ENCODE measurements at regions not wholly inside any gene's neighbourhood (a gene's known extent, or its start where the extent isn't known, plus 50 kb on each side); places are given as distances from the start of the nearest gene placed in this dataset.

DNA sequence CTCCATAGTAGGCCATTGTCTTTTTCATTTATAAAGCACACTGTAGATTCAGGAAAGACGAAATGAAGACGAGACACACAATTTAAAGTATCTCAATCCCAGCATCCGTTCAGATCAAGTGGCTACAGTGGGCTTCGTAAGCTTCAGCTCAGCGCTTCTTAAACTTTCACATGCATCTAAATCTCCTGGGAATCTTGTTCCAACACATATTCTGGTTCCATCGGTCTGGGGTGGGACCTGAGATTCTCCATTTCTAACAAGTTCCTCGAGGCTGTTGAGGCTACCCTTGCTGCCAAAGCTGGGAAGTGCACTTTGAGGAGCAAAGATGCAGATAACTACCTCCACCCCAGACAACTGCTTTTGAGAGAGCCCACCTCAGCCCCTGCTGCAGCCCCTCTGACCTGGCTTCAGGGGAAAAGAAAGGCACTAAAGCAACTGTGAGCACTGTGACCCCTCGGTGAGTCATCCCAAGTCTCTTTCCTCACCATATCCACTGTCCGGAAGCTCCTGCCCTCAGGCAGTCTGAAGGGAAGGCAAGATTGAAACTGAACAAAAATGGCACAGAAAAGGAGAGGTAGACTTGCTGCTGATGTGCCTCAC lies 201.1 kb upstream of the FBXO11 start (continued):
- TF ChIP-seq, protein P1, sequence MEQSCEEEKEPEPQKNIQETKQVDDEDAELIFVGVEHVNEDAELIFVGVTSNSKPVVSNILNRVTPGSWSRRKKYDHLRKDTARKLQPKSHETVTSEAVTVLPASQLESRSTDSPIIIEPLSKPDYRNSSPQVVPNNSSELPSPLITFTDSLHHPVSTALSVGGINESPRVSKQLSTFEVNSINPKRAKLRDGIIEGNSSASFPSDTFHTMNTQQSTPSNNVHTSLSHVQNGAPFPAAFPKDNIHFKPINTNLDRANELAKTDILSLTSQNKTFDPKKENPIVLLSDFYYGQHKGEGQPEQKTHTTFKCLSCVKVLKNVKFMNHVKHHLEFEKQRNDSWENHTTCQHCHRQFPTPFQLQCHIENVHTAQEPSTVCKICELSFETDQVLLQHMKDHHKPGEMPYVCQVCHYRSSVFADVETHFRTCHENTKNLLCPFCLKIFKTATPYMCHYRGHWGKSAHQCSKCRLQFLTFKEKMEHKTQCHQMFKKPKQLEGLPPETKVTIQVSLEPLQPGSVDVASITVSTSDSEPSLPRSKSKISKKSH (CRISPR knock-in tag; IDR thresholded peaks at IDR 0.05; ENCODE audit: borderline replicate concordance), result no peak
- TF ChIP-seq NFE2L2 (IDR thresholded peaks at IDR 0.05; ENCODE audit: low read length) (no peak), ZFX (CRISPR knock-in tag; IDR thresholded peaks at IDR 0.05; ENCODE audit: low read depth) (no peak), PTBP1 (IDR thresholded peaks at IDR 0.05; ENCODE audit: low read depth, low read length, poor library complexity, severe bottlenecking) (no peak), ZFYVE20 (CRISPR knock-in tag; IDR thresholded peaks at IDR 0.05; ENCODE audit: borderline replicate concordance, low read depth) (no peak), POLR2G (IDR thresholded peaks at IDR 0.05; ENCODE audit: low read depth, low read length) (no peak), ZNF274 (CRISPR knock-in tag; IDR thresholded peaks at IDR 0.05) (no peak), ZNF12 (CRISPR knock-in tag; IDR thresholded peaks at IDR 0.05) (0 out of 2 replicates have a peak, but pooled peaks have one; percentile 49), JUND (CRISPR knock-in tag; IDR thresholded peaks at IDR 0.05) (peak; percentile 64; the same call in 1 of the 2 replicates)
- TF ChIP-seq, protein P2, sequence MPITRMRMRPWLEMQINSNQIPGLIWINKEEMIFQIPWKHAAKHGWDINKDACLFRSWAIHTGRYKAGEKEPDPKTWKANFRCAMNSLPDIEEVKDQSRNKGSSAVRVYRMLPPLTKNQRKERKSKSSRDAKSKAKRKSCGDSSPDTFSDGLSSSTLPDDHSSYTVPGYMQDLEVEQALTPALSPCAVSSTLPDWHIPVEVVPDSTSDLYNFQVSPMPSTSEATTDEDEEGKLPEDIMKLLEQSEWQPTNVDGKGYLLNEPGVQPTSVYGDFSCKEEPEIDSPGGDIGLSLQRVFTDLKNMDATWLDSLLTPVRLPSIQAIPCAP (CRISPR knock-in tag; IDR thresholded peaks at IDR 0.05; ENCODE audit: low read depth), result no peak
- TF ChIP-seq, protein P3, sequence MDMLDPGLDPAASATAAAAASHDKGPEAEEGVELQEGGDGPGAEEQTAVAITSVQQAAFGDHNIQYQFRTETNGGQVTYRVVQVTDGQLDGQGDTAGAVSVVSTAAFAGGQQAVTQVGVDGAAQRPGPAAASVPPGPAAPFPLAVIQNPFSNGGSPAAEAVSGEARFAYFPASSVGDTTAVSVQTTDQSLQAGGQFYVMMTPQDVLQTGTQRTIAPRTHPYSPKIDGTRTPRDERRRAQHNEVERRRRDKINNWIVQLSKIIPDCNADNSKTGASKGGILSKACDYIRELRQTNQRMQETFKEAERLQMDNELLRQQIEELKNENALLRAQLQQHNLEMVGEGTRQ (IDR thresholded peaks at IDR 0.05; ENCODE audit: low read depth, low read length), result no peak
- TF ChIP-seq, protein P3 (CRISPR knock-in tag; IDR thresholded peaks at IDR 0.05; ENCODE audit: borderline replicate concordance), result no peak
- TF ChIP-seq, protein P4, sequence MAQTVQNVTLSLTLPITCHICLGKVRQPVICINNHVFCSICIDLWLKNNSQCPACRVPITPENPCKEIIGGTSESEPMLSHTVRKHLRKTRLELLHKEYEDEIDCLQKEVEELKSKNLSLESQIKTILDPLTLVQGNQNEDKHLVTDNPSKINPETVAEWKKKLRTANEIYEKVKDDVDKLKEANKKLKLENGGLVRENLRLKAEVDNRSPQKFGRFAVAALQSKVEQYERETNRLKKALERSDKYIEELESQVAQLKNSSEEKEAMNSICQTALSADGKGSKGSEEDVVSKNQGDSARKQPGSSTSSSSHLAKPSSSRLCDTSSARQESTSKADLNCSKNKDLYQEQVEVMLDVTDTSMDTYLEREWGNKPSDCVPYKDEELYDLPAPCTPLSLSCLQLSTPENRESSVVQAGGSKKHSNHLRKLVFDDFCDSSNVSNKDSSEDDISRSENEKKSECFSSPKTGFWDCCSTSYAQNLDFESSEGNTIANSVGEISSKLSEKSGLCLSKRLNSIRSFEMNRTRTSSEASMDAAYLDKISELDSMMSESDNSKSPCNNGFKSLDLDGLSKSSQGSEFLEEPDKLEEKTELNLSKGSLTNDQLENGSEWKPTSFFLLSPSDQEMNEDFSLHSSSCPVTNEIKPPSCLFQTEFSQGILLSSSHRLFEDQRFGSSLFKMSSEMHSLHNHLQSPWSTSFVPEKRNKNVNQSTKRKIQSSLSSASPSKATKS (CRISPR knock-in tag; IDR thresholded peaks at IDR 0.05), result no peak
- TF ChIP-seq, protein P5, sequence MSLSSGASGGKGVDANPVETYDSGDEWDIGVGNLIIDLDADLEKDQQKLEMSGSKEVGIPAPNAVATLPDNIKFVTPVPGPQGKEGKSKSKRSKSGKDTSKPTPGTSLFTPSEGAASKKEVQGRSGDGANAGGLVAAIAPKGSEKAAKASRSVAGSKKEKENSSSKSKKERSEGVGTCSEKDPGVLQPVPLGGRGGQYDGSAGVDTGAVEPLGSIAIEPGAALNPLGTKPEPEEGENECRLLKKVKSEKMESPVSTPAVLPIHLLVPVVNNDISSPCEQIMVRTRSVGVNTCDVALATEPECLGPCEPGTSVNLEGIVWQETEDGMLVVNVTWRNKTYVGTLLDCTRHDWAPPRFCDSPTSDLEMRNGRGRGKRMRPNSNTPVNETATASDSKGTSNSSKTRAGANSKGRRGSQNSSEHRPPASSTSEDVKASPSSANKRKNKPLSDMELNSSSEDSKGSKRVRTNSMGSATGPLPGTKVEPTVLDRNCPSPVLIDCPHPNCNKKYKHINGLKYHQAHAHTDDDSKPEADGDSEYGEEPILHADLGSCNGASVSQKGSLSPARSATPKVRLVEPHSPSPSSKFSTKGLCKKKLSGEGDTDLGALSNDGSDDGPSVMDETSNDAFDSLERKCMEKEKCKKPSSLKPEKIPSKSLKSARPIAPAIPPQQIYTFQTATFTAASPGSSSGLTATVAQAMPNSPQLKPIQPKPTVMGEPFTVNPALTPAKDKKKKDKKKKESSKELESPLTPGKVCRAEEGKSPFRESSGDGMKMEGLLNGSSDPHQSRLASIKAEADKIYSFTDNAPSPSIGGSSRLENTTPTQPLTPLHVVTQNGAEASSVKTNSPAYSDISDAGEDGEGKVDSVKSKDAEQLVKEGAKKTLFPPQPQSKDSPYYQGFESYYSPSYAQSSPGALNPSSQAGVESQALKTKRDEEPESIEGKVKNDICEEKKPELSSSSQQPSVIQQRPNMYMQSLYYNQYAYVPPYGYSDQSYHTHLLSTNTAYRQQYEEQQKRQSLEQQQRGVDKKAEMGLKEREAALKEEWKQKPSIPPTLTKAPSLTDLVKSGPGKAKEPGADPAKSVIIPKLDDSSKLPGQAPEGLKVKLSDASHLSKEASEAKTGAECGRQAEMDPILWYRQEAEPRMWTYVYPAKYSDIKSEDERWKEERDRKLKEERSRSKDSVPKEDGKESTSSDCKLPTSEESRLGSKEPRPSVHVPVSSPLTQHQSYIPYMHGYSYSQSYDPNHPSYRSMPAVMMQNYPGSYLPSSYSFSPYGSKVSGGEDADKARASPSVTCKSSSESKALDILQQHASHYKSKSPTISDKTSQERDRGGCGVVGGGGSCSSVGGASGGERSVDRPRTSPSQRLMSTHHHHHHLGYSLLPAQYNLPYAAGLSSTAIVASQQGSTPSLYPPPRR (CRISPR knock-in tag; IDR thresholded peaks at IDR 0.05; ENCODE audit: borderline replicate concordance), result no peak
- TF ChIP-seq, protein P6, sequence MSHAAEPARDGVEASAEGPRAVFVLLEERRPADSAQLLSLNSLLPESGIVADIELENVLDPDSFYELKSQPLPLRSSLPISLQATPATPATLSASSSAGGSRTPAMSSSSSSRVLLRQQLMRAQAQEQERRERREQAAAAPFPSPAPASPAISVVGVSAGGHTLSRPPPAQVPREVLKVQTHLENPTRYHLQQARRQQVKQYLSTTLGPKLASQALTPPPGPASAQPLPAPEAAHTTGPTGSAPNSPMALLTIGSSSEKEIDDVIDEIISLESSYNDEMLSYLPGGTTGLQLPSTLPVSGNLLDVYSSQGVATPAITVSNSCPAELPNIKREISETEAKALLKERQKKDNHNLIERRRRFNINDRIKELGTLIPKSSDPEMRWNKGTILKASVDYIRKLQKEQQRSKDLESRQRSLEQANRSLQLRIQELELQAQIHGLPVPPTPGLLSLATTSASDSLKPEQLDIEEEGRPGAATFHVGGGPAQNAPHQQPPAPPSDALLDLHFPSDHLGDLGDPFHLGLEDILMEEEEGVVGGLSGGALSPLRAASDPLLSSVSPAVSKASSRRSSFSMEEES (CRISPR knock-in tag; IDR thresholded peaks at IDR 0.05), result no peak
